CD14-positive monocyte (primary cell): ENCODE measurements at regions not wholly inside any gene's neighbourhood (a gene's known extent, or its start where the extent isn't known, plus 50 kb on each side); places are given as distances from the start of the nearest gene placed in this dataset.

Experiments used
- DNase-seq, 3 donors: peaks; one replicate each; pipeline ENCODE4 v3.0.0-alpha.2; 2011 to 2022
- H2AFZ ChIP-seq: 2 replicates; pipeline ENCODE4 v1.6.0; 2012; ENCODE audit warnings: mild to moderate bottlenecking, low read depth, low read length, inconsistent platforms; ENCODE audit not compliant: insufficient read depth, poor library complexity, severe bottlenecking
- H3K27ac ChIP-seq, 2 donors: 1 replicate in 1 of 2; 2 replicates in 1 of 2; pipeline ENCODE4 v1.5.1; 2012 to 2013; ENCODE audit warnings: low read length in 2 of 2, control low read depth in 1 of 2, inconsistent platforms in 1 of 2, low read depth in 1 of 2, mild to moderate bottlenecking in 1 of 2
- H3K27me3 ChIP-seq, 2 donors: one replicate each; pipeline versions ENCODE4 v1.6.0 to v1.6.1; 2011 to 2013; ENCODE audit warnings: low read length in 2 of 2; ENCODE audit not compliant: control insufficient read depth in 2 of 2, insufficient read depth in 2 of 2
- H3K36me3 ChIP-seq, 2 donors: replicated peaks in 1 of 2; 1 replicate in 1 of 2; 2 replicates in 1 of 2; pipeline versions ENCODE4 v1.5.1 to v1.6.1; 2012 to 2013; ENCODE audit warnings: low read length in 2 of 2, control low read depth in 1 of 2, inconsistent platforms in 1 of 2, mild to moderate bottlenecking in 1 of 2; ENCODE audit not compliant: insufficient read depth in 2 of 2, control insufficient read depth in 1 of 2
- H3K4me1 ChIP-seq, 2 donors: 1 replicate in 1 of 2; 2 replicates in 1 of 2; pipeline versions ENCODE4 v1.5.1 to v1.6.1; 2012 to 2013; ENCODE audit warnings: low read length in 2 of 2, control low read depth in 1 of 2, inconsistent platforms in 1 of 2, mild to moderate bottlenecking in 1 of 2, moderate library complexity in 1 of 2; ENCODE audit not compliant: insufficient read depth in 2 of 2, control insufficient read depth in 1 of 2
- H3K4me2 ChIP-seq: replicated peaks from 2 replicates; pipeline ENCODE3; 2012; ENCODE audit warnings: low read length, moderate library complexity, mild to moderate bottlenecking; ENCODE audit not compliant: poor library complexity, severe bottlenecking; ENCODE audit errors: extremely low read depth
- H3K4me3 ChIP-seq, 3 experiments: fragments of 200-600 bp in 1 of 3; sonication (generic) in 1 of 3; replicated peaks in 1 of 3; 1 replicate in 2 of 3; 2 replicates in 1 of 3; pipeline ENCODE4 v1.5.1; 2011 to 2013; ENCODE audit warnings: low read length in 3 of 3, mild to moderate bottlenecking in 3 of 3, control low read depth in 2 of 3, low read depth in 2 of 3, inconsistent platforms in 1 of 3, moderate library complexity in 1 of 3
- H3K79me2 ChIP-seq: 2 replicates; pipeline ENCODE4 v1.6.0; 2012; ENCODE audit warnings: mild to moderate bottlenecking, control low read depth, inconsistent platforms, low read length, moderate library complexity; ENCODE audit not compliant: insufficient read depth
- H3K9ac ChIP-seq: 2 replicates; pipeline ENCODE4 v1.6.0; 2017; ENCODE audit warnings: low read length, mild to moderate bottlenecking; ENCODE audit not compliant: insufficient read depth, poor library complexity, severe bottlenecking
- H3K9me3 ChIP-seq, 2 donors: replicated peaks in 1 of 2; 1 replicate in 1 of 2; 2 replicates in 1 of 2; pipeline versions ENCODE4 v1.5.1 to v1.6.1; 2012 to 2013; ENCODE audit warnings: low read length in 2 of 2, control low read depth in 1 of 2; ENCODE audit not compliant: control insufficient read depth in 1 of 2, insufficient read depth in 1 of 2
- H4K20me1 ChIP-seq: 2 replicates; pipeline ENCODE4 v1.6.0; 2012; ENCODE audit warnings: mild to moderate bottlenecking, low read length, control low read depth, moderate library complexity; ENCODE audit not compliant: insufficient read depth
- H3K27ac Mint-ChIP-seq, 7 donors: one replicate each; pipeline ENCODE4 v1.8.0; 2020; ENCODE audit warnings: mild to moderate bottlenecking in 7 of 7, mixed read lengths in 7 of 7, moderate library complexity in 6 of 7, inconsistent platforms in 2 of 7
- H3K27me3 Mint-ChIP-seq, 3 donors: one replicate each; pipeline ENCODE4 v1.8.0; 2021 to 2022; ENCODE audit warnings: low read depth in 3 of 3, mild to moderate bottlenecking in 3 of 3, mixed read lengths in 3 of 3, moderate library complexity in 3 of 3, inconsistent platforms in 1 of 3
- H3K36me3 Mint-ChIP-seq, 2 donors: one replicate each; pipeline ENCODE4 v1.8.0; 2020; ENCODE audit warnings: mixed read lengths in 2 of 2, inconsistent platforms in 1 of 2, mild to moderate bottlenecking in 1 of 2
- H3K4me1 Mint-ChIP-seq: one replicate; pipeline ENCODE4 v1.8.0; 2020; ENCODE audit warnings: mild to moderate bottlenecking, mixed read lengths
- H3K4me3 Mint-ChIP-seq, 2 donors: one replicate each; pipeline ENCODE4 v1.8.0; 2020; ENCODE audit warnings: mild to moderate bottlenecking in 2 of 2, mixed read lengths in 2 of 2, moderate library complexity in 1 of 2
- H3K9me3 Mint-ChIP-seq, 7 donors: one replicate each; pipeline ENCODE4 v1.8.0; 2020 to 2022; ENCODE audit warnings: mixed read lengths in 7 of 7, mild to moderate bottlenecking in 6 of 7, moderate library complexity in 6 of 7, inconsistent platforms in 2 of 7
- WGBS: methylation state at CpG from one replicate; pipeline ENCODE4 v1.1.5; 2013; ENCODE audit warnings: missing lambda C conversion rate; ENCODE audit not compliant: insufficient coverage; 5-methylcytosine and 5-hydroxymethylcytosine counted together
- intact Hi-C, 2 donors: fragments of 100-400 bp; cut with micrococcal nuclease; formaldehyde crosslinking; loops; one replicate each; pipeline versions ENCODE4 v1.15.0 to v1.15.1; 2023
- TF ChIP-seq, protein P1 (sequence below): fragments of 200-600 bp; IDR thresholded peaks from one replicate; pipeline ENCODE4 v1.8.0; 2022; ENCODE audit warnings: antibody characterized with exemption, mild to moderate bottlenecking

DNA sequence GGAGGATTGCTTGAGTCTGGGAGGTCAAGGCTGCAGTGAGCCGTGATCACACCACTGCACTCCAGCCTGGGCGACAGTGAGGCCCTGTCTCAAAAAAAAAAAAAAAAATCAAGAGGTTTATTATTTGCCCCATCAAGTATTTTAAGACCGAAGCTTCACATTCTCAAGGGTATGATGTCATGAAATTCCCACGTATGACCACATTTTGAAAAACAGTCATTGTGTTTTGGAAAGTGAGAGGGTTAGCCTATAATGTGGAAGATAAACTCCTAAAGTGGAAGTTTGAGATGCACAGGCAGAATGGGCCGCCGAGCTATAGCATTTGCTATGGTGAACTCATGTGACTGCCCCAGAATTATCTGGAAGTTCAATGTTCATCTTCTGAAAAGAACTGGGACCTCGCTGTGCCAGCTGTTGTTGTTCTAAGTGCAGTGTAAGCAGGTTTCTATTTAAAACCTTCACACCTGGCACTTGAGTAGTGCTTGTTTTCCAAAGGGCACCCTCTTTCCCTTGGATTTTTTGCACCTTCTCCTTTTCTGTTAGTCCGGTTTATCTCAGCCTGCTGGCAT is 96.9 kb upstream of the SLC25A33 start:
- no peak overlapping the region for H3K4me3 Mint-ChIP-seq
- H3K9ac ChIP-seq = no peak overlapping the region
- H3K9me3 Mint-ChIP-seq = no peaks in the 10 kb centered on the region
- H3K4me1 ChIP-seq = peaks cover 13 to 14% of the 10 kb centered on the region in 2 donors
- H3K4me3 ChIP-seq = no peak overlapping the region
- no peaks in the 10 kb centered on the region for H3K79me2 ChIP-seq
- peaks cover 3 to 8% (median 6%) of the 10 kb centered on the region in 3 donors for H3K27me3 Mint-ChIP-seq
- whole genome bisulfite sequencing = 100% methylated on average over 3 of the region's 8 CpGs
- no peaks in the 10 kb centered on the region for H3K36me3 ChIP-seq
- H4K20me1 ChIP-seq = no peaks in the 10 kb centered on the region
- no peaks in the 10 kb centered on the region for H3K36me3 Mint-ChIP-seq
- H3K9me3 ChIP-seq = no peaks in the 10 kb centered on the region
- H2AFZ ChIP-seq = no peak overlapping the region
- H3K27ac Mint-ChIP-seq = no peak overlapping the region
- no peaks in the 10 kb centered on the region for H3K27me3 ChIP-seq
- intact Hi-C loops = no loop called here
- no peak for DNase-seq
- TF ChIP-seq, protein P1, sequence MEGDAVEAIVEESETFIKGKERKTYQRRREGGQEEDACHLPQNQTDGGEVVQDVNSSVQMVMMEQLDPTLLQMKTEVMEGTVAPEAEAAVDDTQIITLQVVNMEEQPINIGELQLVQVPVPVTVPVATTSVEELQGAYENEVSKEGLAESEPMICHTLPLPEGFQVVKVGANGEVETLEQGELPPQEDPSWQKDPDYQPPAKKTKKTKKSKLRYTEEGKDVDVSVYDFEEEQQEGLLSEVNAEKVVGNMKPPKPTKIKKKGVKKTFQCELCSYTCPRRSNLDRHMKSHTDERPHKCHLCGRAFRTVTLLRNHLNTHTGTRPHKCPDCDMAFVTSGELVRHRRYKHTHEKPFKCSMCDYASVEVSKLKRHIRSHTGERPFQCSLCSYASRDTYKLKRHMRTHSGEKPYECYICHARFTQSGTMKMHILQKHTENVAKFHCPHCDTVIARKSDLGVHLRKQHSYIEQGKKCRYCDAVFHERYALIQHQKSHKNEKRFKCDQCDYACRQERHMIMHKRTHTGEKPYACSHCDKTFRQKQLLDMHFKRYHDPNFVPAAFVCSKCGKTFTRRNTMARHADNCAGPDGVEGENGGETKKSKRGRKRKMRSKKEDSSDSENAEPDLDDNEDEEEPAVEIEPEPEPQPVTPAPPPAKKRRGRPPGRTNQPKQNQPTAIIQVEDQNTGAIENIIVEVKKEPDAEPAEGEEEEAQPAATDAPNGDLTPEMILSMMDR = no peak
- H3K27ac ChIP-seq = no peak overlapping the region
- H3K4me2 ChIP-seq = no peak overlapping the region
- peaks cover 13% of the 10 kb centered on the region for H3K4me1 Mint-ChIP-seq

DNA sequence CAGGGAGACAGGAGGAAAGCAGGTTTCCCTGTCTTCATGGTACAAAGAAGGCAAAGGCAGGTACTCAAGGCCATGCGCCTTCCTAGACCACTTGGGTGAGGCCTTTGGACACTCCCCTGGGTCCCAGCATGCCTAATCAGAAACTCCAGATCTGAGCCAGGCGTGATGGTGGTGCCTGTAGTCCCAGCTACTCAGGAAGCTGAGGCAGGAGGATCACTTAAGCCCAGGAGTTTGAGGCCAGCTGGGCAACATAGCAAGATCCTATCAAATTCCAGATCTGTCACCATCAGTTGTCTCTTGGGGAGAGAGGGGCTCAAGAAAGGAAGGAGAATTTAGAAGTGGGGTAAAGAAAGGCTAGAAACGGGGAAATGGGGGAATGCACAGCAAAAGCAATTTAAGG is 96.3 kb upstream of the SLC25A33 start:
- no peaks in the 10 kb centered on the region for H3K9me3 Mint-ChIP-seq
- Histone ChIP-seq H3K4me3 (no peak overlapping the region), H3K4me2 (no peak overlapping the region), H3K27me3 (no peaks in the 10 kb centered on the region), H3K27ac (no peak overlapping the region), H3K9me3 (no peaks in the 10 kb centered on the region), H3K79me2 (no peaks in the 10 kb centered on the region), H3K9ac (no peak overlapping the region), H3K4me1 (peaks cover 13 to 14% of the 10 kb centered on the region in 2 donors), H2AFZ (no peak overlapping the region), H4K20me1 (no peaks in the 10 kb centered on the region), H3K36me3 (no peaks in the 10 kb centered on the region)
- 95% methylated on average over 2 of the region's 3 CpGs for WGBS
- no peak for DNase-seq
- H3K27me3 Mint-ChIP-seq = peaks cover 2 to 8% (median 5%) of the 10 kb centered on the region in 3 donors
- TF ChIP-seq, protein P1 = no peak
- H3K36me3 Mint-ChIP-seq = no peaks in the 10 kb centered on the region
- intact Hi-C loops = no loop called here
- H3K27ac Mint-ChIP-seq = no peak overlapping the region
- no peak overlapping the region for H3K4me3 Mint-ChIP-seq
- peaks cover 13% of the 10 kb centered on the region for H3K4me1 Mint-ChIP-seq
